HCEC 1CT (cell line): ENCODE measurements at regions not wholly inside any gene's neighbourhood (a gene's known extent, or its start where the extent isn't known, plus 50 kb on each side); places are given as distances from the start of the nearest gene placed in this dataset.

Experiments used
- DNase-seq: peaks from one replicate; pipeline ENCODE4 v3.0.0-alpha.2; 2017

- DNase-seq, result no peak
Observed at GRCh38 chr1:95371666-95372282, 137.8 kb downstream of the RWDD3 start.

- no peak for DNase-seq
Observed at GRCh38 chr1:95375174-95375573, 141.2 kb downstream of the RWDD3 start.

- DNase-seq, result no peak
Observed at GRCh38 chr1:95380909-95381308, 146.9 kb downstream of the RWDD3 start.

- DNase-seq, result no peak
Observed at GRCh38 chr1:95382000-95382786, 148.2 kb downstream of the RWDD3 start.

- DNase-seq, result no peak
Observed at GRCh38 chr1:95383111-95383510, 149.1 kb downstream of the RWDD3 start.

GRCh38 chr1:95384567-95384966 lies 150.6 kb downstream of the RWDD3 start:
- no peak for DNase-seq

- DNase-seq, result no peak
Observed at GRCh38 chr1:95386371-95386770, 152.4 kb downstream of the RWDD3 start.

- no peak for DNase-seq
Observed at GRCh38 chr1:95386915-95387314, 152.9 kb downstream of the RWDD3 start.

- DNase-seq, result no peak
Observed at GRCh38 chr1:95388031-95388430, 154.0 kb downstream of the RWDD3 start.

- no peak for DNase-seq
Observed at GRCh38 chr1:95393434-95393833, 159.4 kb downstream of the RWDD3 start.

- DNase-seq, result no peak
Observed at GRCh38 chr1:95396557-95396956, 162.5 kb downstream of the RWDD3 start.

GRCh38 chr1:95402780-95403179 lies 168.8 kb downstream of the RWDD3 start:
- no peak for DNase-seq

GRCh38 chr1:95406279-95406678 lies 172.3 kb downstream of the RWDD3 start:
- no peak for DNase-seq

GRCh38 chr1:95407131-95407885 lies 173.3 kb downstream of the RWDD3 start:
- no peak for DNase-seq

GRCh38 chr1:95407886-95408291 lies 173.9 kb downstream of the RWDD3 start:
- DNase-seq, result no peak

- no peak for DNase-seq
Observed at GRCh38 chr1:95408507-95409136, 174.6 kb downstream of the RWDD3 start.

- DNase-seq, result no peak
Observed at GRCh38 chr1:95409276-95409675, 175.3 kb downstream of the RWDD3 start.

- DNase-seq, result no peak
Observed at GRCh38 chr1:95409901-95410300, 175.9 kb downstream of the RWDD3 start.

- no peak for DNase-seq
Observed at GRCh38 chr1:95415146-95415545, 181.1 kb downstream of the RWDD3 start.

GRCh38 chr1:95426772-95427171 lies 192.8 kb downstream of the RWDD3 start:
- DNase-seq, result no peak

GRCh38 chr1:95427525-95427924 lies 193.5 kb downstream of the RWDD3 start:
- no peak for DNase-seq

- DNase-seq, result no peak
Observed at GRCh38 chr1:95431235-95431634, 197.2 kb downstream of the RWDD3 start.

GRCh38 chr1:95435611-95436010 lies 201.6 kb downstream of the RWDD3 start:
- no peak for DNase-seq
